Uterus (tissue), 3 donors: ENCODE measurements at regions not wholly inside any gene's neighbourhood (a gene's known extent, or its start where the extent isn't known, plus 50 kb on each side); places are given as distances from the start of the nearest gene placed in this dataset.

Experiments used
- DNase-seq, 2 donors: peaks; one replicate each; pipeline ENCODE4 v3.0.0-alpha.2; 2019 to 2020
- H3K27ac ChIP-seq, 2 donors: fragments of 200-600 bp; sonication (generic); 1 replicate in 1 of 2; 2 replicates in 1 of 2; pipeline ENCODE4 v1.5.1; 2016 to 2018
- H3K27me3 ChIP-seq, 2 donors: fragments of 200-600 bp; sonication (generic); one replicate each; pipeline ENCODE4 v1.5.1; 2018 to 2019; ENCODE audit warnings: control low read depth in 1 of 2
- H3K36me3 ChIP-seq, 2 donors: fragments of 200-600 bp; sonication (generic); one replicate each; pipeline ENCODE4 v1.5.1; 2019; ENCODE audit warnings: control low read depth in 1 of 2
- H3K4me1 ChIP-seq, 2 donors: fragments of 200-600 bp; sonication (generic); one replicate each; pipeline ENCODE4 v1.5.1; 2018 to 2019; ENCODE audit warnings: control low read depth in 1 of 2
- H3K4me3 ChIP-seq, 2 donors: fragments of 200-600 bp; sonication (generic); 1 replicate in 1 of 2; 2 replicates in 1 of 2; pipeline ENCODE4 v1.5.1; 2018 to 2019; ENCODE audit warnings: mild to moderate bottlenecking in 1 of 2
- H3K9me3 ChIP-seq, 2 donors: fragments of 200-600 bp; sonication (generic); one replicate each; pipeline ENCODE4 v1.5.1; 2019; ENCODE audit warnings: control low read depth in 1 of 2
- CTCF ChIP-seq, 4 experiments: fragments of 200-600 bp in 2 of 4; fragments of 450-650 bp in 2 of 4; sonication (generic) in 2 of 4; IDR thresholded peaks; one replicate each; pipeline ENCODE4 v1.5.1; 2016 to 2019; ENCODE audit warnings: antibody characterized with exemption in 4 of 4, mild to moderate bottlenecking in 2 of 4, moderate library complexity in 1 of 4
- POLR2A ChIP-seq, 2 donors: fragments of 450-650 bp; IDR thresholded peaks; one replicate each; pipeline ENCODE4 v1.6.1; 2016; ENCODE audit warnings: antibody characterized with exemption in 2 of 2, mild to moderate bottlenecking in 1 of 2, moderate library complexity in 1 of 2
- intact Hi-C: fragments of 100-400 bp; cut with DNase I; formaldehyde crosslinking; loops from one replicate; pipeline ENCODE4 v1.15.1; 2023; ENCODE audit warnings: low total_unique reads
- donor health status: DM: yes; HTN: yes; CAD: no.

GRCh38 chr3:117366574-117366973, 657.0 kb downstream of the TUSC7 start:
- no peaks in the 10 kb centered on the region for H3K27me3 ChIP-seq
- no peak for TF ChIP-seq CTCF (IDR thresholded peaks at IDR 0.05)
- TF ChIP-seq POLR2A (IDR thresholded peaks at IDR 0.05): no peak
- no peak overlapping the region for H3K27ac ChIP-seq
- H3K9me3 ChIP-seq: no peaks in the 10 kb centered on the region
- H3K4me3 ChIP-seq: no peak overlapping the region
- no peak for DNase-seq
- H3K4me1 ChIP-seq: no peaks in the 10 kb centered on the region
- no peaks in the 10 kb centered on the region for H3K36me3 ChIP-seq
- intact Hi-C loops: no loop called here

GRCh38 chr3:117367861-117368260, 658.3 kb downstream of the TUSC7 start:
- DNase-seq: no peak
- no peaks in the 10 kb centered on the region for H3K36me3 ChIP-seq
- H3K27ac ChIP-seq: no peak overlapping the region
- no peaks in the 10 kb centered on the region for H3K4me1 ChIP-seq
- no peak overlapping the region for H3K4me3 ChIP-seq
- no peaks in the 10 kb centered on the region for H3K9me3 ChIP-seq
- H3K27me3 ChIP-seq: no peaks in the 10 kb centered on the region
- no peak for TF ChIP-seq CTCF (IDR thresholded peaks at IDR 0.05)
- no peak for TF ChIP-seq POLR2A (IDR thresholded peaks at IDR 0.05)
- intact Hi-C loops: no loop called here

- Histone ChIP-seq H3K4me1 (no peaks in the 10 kb centered on the region), H3K9me3 (no peaks in the 10 kb centered on the region), H3K4me3 (no peak overlapping the region), H3K27me3 (no peaks in the 10 kb centered on the region), H3K36me3 (no peaks in the 10 kb centered on the region), H3K27ac (no peak overlapping the region)
- TF ChIP-seq CTCF (IDR thresholded peaks at IDR 0.05): no peak
- no peak for TF ChIP-seq POLR2A (IDR thresholded peaks at IDR 0.05)
- intact Hi-C loops: no loop called here
- DNase-seq: no peak
Observed at GRCh38 chr3:117380631-117381030, 671.1 kb downstream of the TUSC7 start.

- no peak for DNase-seq
- no peaks in the 10 kb centered on the region for H3K9me3 ChIP-seq
- intact Hi-C loops: no loop called here
Observed at GRCh38 chr3:117393119-117393518, 683.5 kb downstream of the TUSC7 start.

More at GRCh38 chr3:117393119-117393518, 683.5 kb downstream of the TUSC7 start:
- Histone ChIP-seq H3K4me1 (no peaks in the 10 kb centered on the region), H3K27me3 (no peaks in the 10 kb centered on the region), H3K4me3 (no peak overlapping the region), H3K27ac (no peak overlapping the region), H3K36me3 (no peaks in the 10 kb centered on the region)
- TF ChIP-seq CTCF (IDR thresholded peaks at IDR 0.05) (no peak), POLR2A (IDR thresholded peaks at IDR 0.05) (no peak)
